Trophoblast cell (in vitro differentiated cells and primary cell): ENCODE measurements at regions not wholly inside any gene's neighbourhood (a gene's known extent, or its start where the extent isn't known, plus 50 kb on each side); places are given as distances from the start of the nearest gene placed in this dataset.

ENCODE experiments used
- DNase-seq, 2 donors: peaks; one replicate each; pipeline ENCODE4 v3.0.0-alpha.2; 2016
- H2AFZ ChIP-seq: 2 replicates; pipeline ENCODE4 v1.6.1; 2013; ENCODE audit warnings: low read length, moderate library complexity, mild to moderate bottlenecking; ENCODE audit not compliant: insufficient read depth, poor library complexity
- H2AK5ac ChIP-seq: 2 replicates; pipeline ENCODE4 v1.6.1; 2013; ENCODE audit warnings: mild to moderate bottlenecking, low read length
- H2BK120ac ChIP-seq: 2 replicates; pipeline ENCODE4 v1.6.1; 2013; ENCODE audit warnings: low read length, mild to moderate bottlenecking, moderate library complexity; ENCODE audit not compliant: insufficient read depth, poor library complexity
- H2BK12ac ChIP-seq: 2 replicates; pipeline ENCODE4 v1.6.1; 2013; ENCODE audit warnings: mild to moderate bottlenecking, low read length, moderate library complexity
- H2BK5ac ChIP-seq: 2 replicates; pipeline ENCODE4 v1.6.1; 2013; ENCODE audit warnings: low read length, low read depth, moderate library complexity, mild to moderate bottlenecking; ENCODE audit not compliant: poor library complexity
- H3K14ac ChIP-seq: 2 replicates; pipeline ENCODE4 v1.6.1; 2013; ENCODE audit warnings: mild to moderate bottlenecking, low read length
- H3K18ac ChIP-seq: 2 replicates; pipeline ENCODE4 v1.6.1; 2013; ENCODE audit warnings: mild to moderate bottlenecking, low read length
- H3K23ac ChIP-seq: 2 replicates; pipeline ENCODE4 v1.6.1; 2013; ENCODE audit warnings: low read length
- H3K27ac ChIP-seq: 2 replicates; pipeline ENCODE4 v1.5.1; 2013; ENCODE audit warnings: low read depth, mild to moderate bottlenecking, inconsistent platforms, low read length, moderate library complexity
- H3K27me3 ChIP-seq: 2 replicates; pipeline ENCODE4 v1.6.1; 2013; ENCODE audit warnings: inconsistent platforms, mild to moderate bottlenecking, low read length, moderate library complexity; ENCODE audit not compliant: insufficient read depth
- H3K36me3 ChIP-seq, 2 experiments: 1 replicate in 1 of 2; 2 replicates in 1 of 2; pipeline ENCODE4 v1.6.1; 2013; ENCODE audit warnings: low read length in 2 of 2, mild to moderate bottlenecking in 2 of 2, moderate library complexity in 1 of 2; ENCODE audit not compliant: insufficient read depth in 2 of 2, control insufficient read depth in 1 of 2
- H3K4ac ChIP-seq: 2 replicates; pipeline ENCODE4 v1.6.1; 2013; ENCODE audit warnings: low read depth, mild to moderate bottlenecking, low read length, moderate library complexity
- H3K4me1 ChIP-seq, 2 experiments: 1 replicate in 1 of 2; 2 replicates in 1 of 2; pipeline ENCODE4 v1.6.1; 2013; ENCODE audit warnings: low read length in 2 of 2, mild to moderate bottlenecking in 2 of 2, moderate library complexity in 1 of 2; ENCODE audit not compliant: insufficient read depth in 2 of 2, control insufficient read depth in 1 of 2
- H3K4me2 ChIP-seq: 2 replicates; pipeline ENCODE4 v1.6.1; 2013; ENCODE audit warnings: inconsistent platforms, mild to moderate bottlenecking, low read length, moderate library complexity
- H3K4me3 ChIP-seq: 2 replicates; pipeline ENCODE4 v1.5.1; 2013; ENCODE audit warnings: mild to moderate bottlenecking, low read depth, low read length, inconsistent platforms
- H3K79me1 ChIP-seq: one replicate; pipeline ENCODE4 v1.6.1; 2013; ENCODE audit warnings: low read length
- H3K79me2 ChIP-seq: 2 replicates; pipeline ENCODE4 v1.6.1; 2013; ENCODE audit warnings: low read length, mild to moderate bottlenecking; ENCODE audit not compliant: control insufficient read depth, insufficient read depth, poor library complexity
- H3K9ac ChIP-seq: 2 replicates; pipeline ENCODE4 v1.6.1; 2013; ENCODE audit warnings: mild to moderate bottlenecking, low read length
- H3K9me3 ChIP-seq: 2 replicates; pipeline ENCODE4 v1.6.1; 2013; ENCODE audit warnings: low read depth, mild to moderate bottlenecking, control low read depth, inconsistent platforms, low read length; ENCODE audit not compliant: insufficient read depth
- H4K12ac ChIP-seq: 2 replicates; pipeline ENCODE4 v1.6.1; 2013; ENCODE audit warnings: low read depth, mild to moderate bottlenecking, low read length, moderate library complexity
- H4K8ac ChIP-seq: 2 replicates; pipeline ENCODE4 v1.6.1; 2013; ENCODE audit warnings: low read depth, mild to moderate bottlenecking, low read length, moderate library complexity
- H4K91ac ChIP-seq: one replicate; pipeline ENCODE4 v1.6.1; 2013; ENCODE audit warnings: low read depth, mild to moderate bottlenecking, low read length, moderate library complexity
- WGBS: extraction: QIAGEN DNeasy Blood & Tissue Kit; methylation state at CpG from one replicate; pipeline ENCODE4 v1.1.7; 2013; ENCODE audit warnings: missing lambda C conversion rate; ENCODE audit not compliant: insufficient read length, insufficient coverage; ENCODE audit errors: extremely low coverage; 5-methylcytosine and 5-hydroxymethylcytosine counted together

- Histone ChIP-seq H3K9me3 (no peaks in the 10 kb centered on the region), H2BK5ac (no peak overlapping the region), H3K36me3 (no peaks in the 10 kb centered on the region), H3K4ac (no peak overlapping the region), H2BK12ac (no peak overlapping the region), H3K18ac (no peak overlapping the region), H3K79me2 (no peaks in the 10 kb centered on the region), H3K4me3 (no peak overlapping the region), H3K23ac (no peak overlapping the region), H4K91ac (no peak overlapping the region), H2AK5ac (no peak overlapping the region), H3K27ac (no peak overlapping the region), H4K12ac (no peak overlapping the region), H2BK120ac (no peak overlapping the region), H3K9ac (no peak overlapping the region), H3K79me1 (no peaks in the 10 kb centered on the region), H3K27me3 (no peaks in the 10 kb centered on the region), H2AFZ (no peak overlapping the region), H4K8ac (no peak overlapping the region), H3K4me2 (no peak overlapping the region), H3K4me1 (no peaks in the 10 kb centered on the region), H3K14ac (no peak overlapping the region)
- no CpG with 5 or more reads among the region's 2 CpGs for WGBS
- DNase-seq: no peak
Measured at GRCh38 chr4:121237069-121237399, 72.9 kb upstream of the TNIP3 start.

GRCh38 chr4:121236353-121237068, 72.4 kb upstream of the TNIP3 start:
- no peak overlapping the region for H3K4me2 ChIP-seq
- no CpG with 5 or more reads among the region's 6 CpGs for WGBS
- no peak for DNase-seq
- H3K27ac ChIP-seq: no peak overlapping the region
- no peak overlapping the region for H2AK5ac ChIP-seq
- H4K12ac ChIP-seq: no peak overlapping the region
- no peak overlapping the region for H4K91ac ChIP-seq
- H3K14ac ChIP-seq: no peak overlapping the region
- no peak overlapping the region for H3K9ac ChIP-seq
- no peaks in the 10 kb centered on the region for H3K79me2 ChIP-seq
- H3K4me3 ChIP-seq: no peak overlapping the region
- H2AFZ ChIP-seq: no peak overlapping the region
- no peak overlapping the region for H3K18ac ChIP-seq
- no peaks in the 10 kb centered on the region for H3K79me1 ChIP-seq
- no peaks in the 10 kb centered on the region for H3K9me3 ChIP-seq
- no peaks in the 10 kb centered on the region for H3K27me3 ChIP-seq
- H3K36me3 ChIP-seq: no peaks in the 10 kb centered on the region
- H2BK120ac ChIP-seq: no peak overlapping the region
- H4K8ac ChIP-seq: no peak overlapping the region
- no peak overlapping the region for H2BK5ac ChIP-seq
- no peaks in the 10 kb centered on the region for H3K4me1 ChIP-seq
- no peak overlapping the region for H3K4ac ChIP-seq
- no peak overlapping the region for H3K23ac ChIP-seq
- no peak overlapping the region for H2BK12ac ChIP-seq

- no CpG with 5 or more reads among the region's 4 CpGs for WGBS
- Histone ChIP-seq H3K79me1 (no peaks in the 10 kb centered on the region), H3K4ac (no peak overlapping the region)
Measured at GRCh38 chr4:121233982-121234381, 69.9 kb upstream of the TNIP3 start.

GRCh38 chr4:121229993-121230392, 65.9 kb upstream of the TNIP3 start:
- no peak overlapping the region for H3K9ac ChIP-seq
- no peak for DNase-seq
- H4K12ac ChIP-seq: no peak overlapping the region
- no peak overlapping the region for H3K4me2 ChIP-seq
- H2BK120ac ChIP-seq: no peak overlapping the region
- H3K4ac ChIP-seq: no peak overlapping the region
- H3K79me1 ChIP-seq: peaks cover 2% of the 10 kb centered on the region
- H3K18ac ChIP-seq: no peak overlapping the region
- H3K27me3 ChIP-seq: no peaks in the 10 kb centered on the region
- no CpG with 5 or more reads among the region's 3 CpGs for WGBS
- H3K23ac ChIP-seq: no peak overlapping the region
- no peak overlapping the region for H2BK5ac ChIP-seq
- no peak overlapping the region for H2BK12ac ChIP-seq
- H3K4me3 ChIP-seq: no peak overlapping the region
- H2AFZ ChIP-seq: no peak overlapping the region
- no peak overlapping the region for H3K27ac ChIP-seq
- H3K4me1 ChIP-seq: peaks cover 0 to 3% of the 10 kb centered on the region in 2 experiments
- no peak overlapping the region for H4K91ac ChIP-seq
- H3K9me3 ChIP-seq: no peaks in the 10 kb centered on the region
- H4K8ac ChIP-seq: no peak overlapping the region
- H2AK5ac ChIP-seq: no peak overlapping the region
- no peak overlapping the region for H3K14ac ChIP-seq
- no peaks in the 10 kb centered on the region for H3K79me2 ChIP-seq
- H3K36me3 ChIP-seq: no peaks in the 10 kb centered on the region

More at GRCh38 chr4:121233982-121234381, 69.9 kb upstream of the TNIP3 start:
- no peak for DNase-seq
- H3K4me2 ChIP-seq: no peak overlapping the region
- no peak overlapping the region for H3K23ac ChIP-seq
- no peak overlapping the region for H3K14ac ChIP-seq
- no peak overlapping the region for H2AFZ ChIP-seq
- H3K4me1 ChIP-seq: no peaks in the 10 kb centered on the region
- no peak overlapping the region for H3K27ac ChIP-seq
- no peaks in the 10 kb centered on the region for H3K36me3 ChIP-seq
- no peak overlapping the region for H2BK5ac ChIP-seq
- no peak overlapping the region for H4K91ac ChIP-seq
- H3K9me3 ChIP-seq: no peaks in the 10 kb centered on the region
- no peak overlapping the region for H3K18ac ChIP-seq
- no peak overlapping the region for H3K9ac ChIP-seq
- no peak overlapping the region for H2BK12ac ChIP-seq
- no peak overlapping the region for H2AK5ac ChIP-seq
- H3K27me3 ChIP-seq: no peaks in the 10 kb centered on the region
- H2BK120ac ChIP-seq: no peak overlapping the region
- H4K8ac ChIP-seq: no peak overlapping the region
- no peak overlapping the region for H4K12ac ChIP-seq
- no peaks in the 10 kb centered on the region for H3K79me2 ChIP-seq
- no peak overlapping the region for H3K4me3 ChIP-seq
